CD4-positive, alpha-beta T cell treated with Interleukin-4 for 1 hour (primary cell): ENCODE measurements at regions not wholly inside any gene's neighbourhood (a gene's known extent, or its start where the extent isn't known, plus 50 kb on each side); places are given as distances from the start of the nearest gene placed in this dataset.

Experiments used
- DNase-seq, 2 donors: peaks; one replicate each; pipeline ENCODE4 v3.0.0-alpha.2; 2020 to 2022

GRCh38 chr20:24332956-24333355 lies 136.5 kb upstream of the SYNDIG1 start:
- DNase-seq: no peak

- DNase-seq: no peak
Measured at GRCh38 chr20:24331939-24332338, 137.5 kb upstream of the SYNDIG1 start.

- no peak for DNase-seq
Measured at GRCh38 chr20:24328901-24329300, 140.5 kb upstream of the SYNDIG1 start.

GRCh38 chr20:24321973-24322372 lies 147.5 kb upstream of the SYNDIG1 start:
- DNase-seq: no peak

GRCh38 chr20:24318569-24319352 lies 150.7 kb upstream of the SYNDIG1 start:
- DNase-seq: no peak

GRCh38 chr20:24317224-24317623 lies 152.2 kb upstream of the SYNDIG1 start:
- no peak for DNase-seq

GRCh38 chr20:24316731-24317130 lies 152.7 kb upstream of the SYNDIG1 start:
- DNase-seq: no peak

GRCh38 chr20:24314053-24314452 lies 155.4 kb upstream of the SYNDIG1 start:
- DNase-seq: no peak

GRCh38 chr20:24309596-24309995 lies 159.8 kb upstream of the SYNDIG1 start:
- no peak for DNase-seq

- no peak for DNase-seq
Measured at GRCh38 chr20:24305371-24305770, 164.1 kb upstream of the SYNDIG1 start.

GRCh38 chr20:24304291-24304690 lies 165.1 kb upstream of the SYNDIG1 start:
- no peak for DNase-seq

GRCh38 chr20:24303393-24304170 lies 165.8 kb upstream of the SYNDIG1 start:
- no peak for DNase-seq

- no peak for DNase-seq
Measured at GRCh38 chr20:24297993-24298392, 171.4 kb upstream of the SYNDIG1 start.

- DNase-seq: no peak
Measured at GRCh38 chr20:24296477-24297261, 172.8 kb upstream of the SYNDIG1 start.

GRCh38 chr20:24291014-24291413 lies 178.4 kb upstream of the SYNDIG1 start:
- DNase-seq: no peak

GRCh38 chr20:24289737-24290481 lies 179.5 kb upstream of the SYNDIG1 start:
- DNase-seq: no peak

GRCh38 chr20:24283186-24283585 lies 186.2 kb upstream of the SYNDIG1 start:
- no peak for DNase-seq

GRCh38 chr20:24277196-24277595 lies 192.2 kb upstream of the SYNDIG1 start:
- DNase-seq: no peak

- no peak for DNase-seq
Measured at GRCh38 chr20:24275946-24276705, 193.3 kb upstream of the SYNDIG1 start.

- no peak for DNase-seq
Measured at GRCh38 chr20:24273251-24273650, 196.2 kb upstream of the SYNDIG1 start.

- no peak for DNase-seq
Measured at GRCh38 chr20:24261351-24261750, 208.1 kb upstream of the SYNDIG1 start.

- DNase-seq: no peak
Measured at GRCh38 chr20:24257171-24257570, 212.3 kb upstream of the SYNDIG1 start.
